HG02981 (cell line): ENCODE measurements at regions not wholly inside any gene's neighbourhood (a gene's known extent, or its start where the extent isn't known, plus 50 kb on each side); places are given as distances from the start of the nearest gene placed in this dataset.
"Not testable (repeated sequence)": the region's sequence is repeated elsewhere in the genome, so short reads cannot be mapped to it uniquely, and the experiment has no call there.

Experiments used
- ATAC-seq: cut with Tn5 transposase; IDR thresholded peaks from one replicate; pipeline ENCODE4 v1.9.1; 2021; ENCODE audit warnings: mild to moderate bottlenecking, moderate library complexity; ENCODE audit not compliant: unreplicated experiment

- no peak for ATAC-seq
These were observed 79.5 kb upstream of the PICALM start for GRCh38 chr11:86148345-86148747.

DNA sequence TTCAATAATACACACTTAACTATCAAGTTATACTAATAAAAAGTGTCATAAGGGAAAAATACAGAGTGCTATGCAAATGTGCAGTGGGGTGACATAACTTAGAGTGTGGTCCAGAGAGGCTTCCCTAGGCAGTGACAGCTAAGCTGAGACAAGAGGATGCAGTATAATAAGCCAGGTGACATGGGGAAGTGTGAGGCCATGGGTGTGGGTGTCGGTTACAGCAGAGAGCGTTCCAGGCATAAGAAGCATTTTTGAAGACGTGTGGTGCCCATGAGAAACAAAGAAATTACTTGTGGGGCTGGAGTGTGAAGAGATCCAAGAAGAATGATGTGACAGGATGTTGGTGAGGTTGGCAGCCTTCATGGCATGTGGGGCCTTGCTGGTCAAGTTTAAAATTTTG lies 78.1 kb upstream of the PICALM start:
- no peak for ATAC-seq

GRCh38 chr11:86145439-86146156 lies 76.7 kb upstream of the PICALM start:
- ATAC-seq, result peak; percentile 38

DNA sequence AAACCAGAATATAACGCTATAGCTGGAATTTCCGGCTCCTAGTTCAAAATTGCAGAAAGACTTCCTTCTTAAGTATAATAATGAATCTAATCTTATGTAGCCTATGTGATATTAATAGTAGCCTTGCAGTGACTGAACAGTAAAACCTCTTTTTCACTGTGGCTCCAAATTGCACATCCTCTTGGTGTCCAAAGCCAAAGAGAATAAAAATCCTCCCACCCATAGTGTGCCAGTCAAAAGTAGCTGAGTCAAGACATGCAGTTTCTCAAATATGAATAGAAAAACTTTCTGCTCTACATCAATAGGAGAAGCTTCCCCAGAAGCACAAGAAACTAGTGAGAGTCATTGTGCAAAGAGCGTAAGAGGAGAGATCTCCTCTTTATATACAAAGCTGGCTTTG lies 76.0 kb upstream of the PICALM start:
- ATAC-seq, result no peak

- ATAC-seq, result not testable (repeated sequence)
These were observed 75.2 kb upstream of the PICALM start for GRCh38 chr11:86144087-86144486.

DNA sequence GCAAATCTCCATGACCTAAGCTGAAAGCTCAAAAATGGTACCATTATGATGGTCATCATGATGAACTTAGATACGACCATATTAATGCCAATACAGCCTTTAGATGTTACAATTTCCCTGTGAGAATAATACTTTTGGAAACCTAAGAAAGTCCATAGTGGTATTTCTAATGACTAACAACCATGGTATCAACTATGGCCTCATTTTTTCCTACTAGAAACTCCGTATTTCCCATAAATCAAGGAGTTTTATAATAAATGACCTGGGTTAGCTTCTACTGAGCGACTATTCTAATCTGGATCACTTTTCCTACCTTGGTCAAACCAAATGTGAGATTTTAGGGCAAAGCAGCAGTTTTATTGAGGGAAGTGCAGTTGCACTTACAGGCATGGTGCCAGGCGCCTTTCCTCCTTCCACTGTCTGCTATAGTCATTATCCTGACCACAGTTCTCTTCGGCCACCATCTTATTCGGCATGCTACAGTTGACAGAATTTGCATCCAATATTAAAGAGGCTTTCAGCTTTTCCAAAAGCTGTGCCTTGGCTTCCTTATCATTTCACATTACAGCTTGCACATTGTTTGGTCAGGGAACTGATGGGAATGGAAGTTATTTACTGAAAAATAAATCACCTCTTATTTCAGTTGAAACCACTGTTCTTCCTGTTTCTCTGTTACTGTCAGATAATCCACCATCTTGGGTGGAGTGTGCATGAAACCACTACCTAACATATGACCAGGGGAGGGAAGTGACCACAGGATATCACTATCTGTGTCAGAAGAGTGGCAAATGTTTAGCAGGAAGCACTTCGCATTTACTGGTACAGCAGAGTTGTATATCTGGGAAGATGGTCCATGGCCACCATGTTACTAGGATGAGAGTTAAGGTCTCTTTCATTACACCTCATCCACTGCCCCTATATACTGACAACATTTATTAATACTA lies 74.5 kb upstream of the PICALM start:
- peak; percentile 47 for ATAC-seq

- ATAC-seq, result no peak
These were observed 73.3 kb upstream of the PICALM start for GRCh38 chr11:86142170-86142569.

GRCh38 chr11:86141727-86142126 lies 72.8 kb upstream of the PICALM start:
- no peak for ATAC-seq

DNA sequence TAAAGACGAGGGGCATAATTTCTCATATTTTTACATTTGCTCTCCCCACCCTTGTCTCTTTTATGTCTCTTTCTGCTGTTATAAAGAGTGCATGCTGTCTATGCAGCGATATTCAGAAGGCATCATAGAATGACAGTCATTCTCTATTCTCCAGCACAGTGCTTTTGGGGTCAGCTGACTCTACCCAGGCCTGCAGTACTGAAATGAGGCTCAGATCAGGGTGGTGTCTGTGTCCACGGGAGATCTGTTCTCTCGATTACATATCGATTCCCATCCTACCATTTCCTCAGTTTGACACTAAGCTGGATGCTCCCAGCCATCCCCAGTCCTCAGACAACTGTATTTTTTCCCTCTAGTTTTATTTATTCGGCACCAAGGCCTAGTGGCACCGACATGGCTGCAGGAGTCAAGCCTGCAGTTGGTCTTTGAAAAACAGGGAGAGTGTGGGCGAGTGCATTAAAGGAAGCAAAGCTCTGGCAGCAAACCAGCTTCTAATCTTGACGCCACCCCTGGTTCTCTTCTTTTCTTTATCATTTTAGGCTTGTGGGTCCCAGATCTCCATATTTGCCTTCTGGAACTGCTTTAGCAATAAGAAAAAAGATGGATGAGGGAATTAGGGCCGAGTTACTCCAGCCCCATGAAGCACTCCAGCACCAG lies 71.6 kb upstream of the PICALM start:
- no peak for ATAC-seq

GRCh38 chr11:86138958-86139357 lies 70.1 kb upstream of the PICALM start:
- peak; percentile 66 for ATAC-seq

DNA sequence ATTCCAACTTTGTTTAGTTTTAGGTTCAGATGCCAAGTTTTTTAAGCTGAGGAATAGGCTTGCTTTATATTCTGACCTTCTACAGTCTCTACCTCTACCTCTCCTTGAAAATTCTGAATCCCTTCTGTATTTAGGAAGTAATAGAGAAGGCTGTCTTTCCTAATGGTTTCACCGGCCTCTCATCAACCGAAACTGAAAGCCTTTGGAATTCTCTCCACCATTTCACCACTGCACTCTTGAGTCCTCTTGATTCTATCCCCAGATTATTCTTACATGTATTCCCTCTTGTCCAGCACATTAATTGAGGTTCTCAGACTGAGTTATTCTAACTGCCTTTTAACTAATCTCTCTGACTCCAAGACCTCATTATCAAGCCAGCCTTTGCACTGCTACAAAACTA lies 67.7 kb upstream of the PICALM start:
- no peak for ATAC-seq

DNA sequence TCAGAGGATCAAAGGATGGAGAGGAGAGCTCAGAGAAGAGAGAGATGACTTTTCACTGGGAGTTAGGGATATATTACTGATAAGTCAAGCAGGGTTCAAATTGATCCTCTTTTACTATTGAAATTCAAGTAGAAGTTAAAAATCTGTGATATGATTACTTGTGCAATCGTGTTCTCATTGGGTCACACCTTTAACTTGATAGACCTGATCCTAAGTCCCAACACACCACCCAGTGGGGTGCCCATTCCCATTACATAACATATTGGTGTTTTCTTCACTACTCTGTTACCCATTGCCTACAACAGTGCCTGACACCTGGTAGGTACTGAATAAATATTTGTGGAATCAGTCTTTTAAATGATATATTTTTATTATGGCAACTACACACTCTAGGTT lies 66.4 kb upstream of the PICALM start:
- ATAC-seq, result no peak

DNA sequence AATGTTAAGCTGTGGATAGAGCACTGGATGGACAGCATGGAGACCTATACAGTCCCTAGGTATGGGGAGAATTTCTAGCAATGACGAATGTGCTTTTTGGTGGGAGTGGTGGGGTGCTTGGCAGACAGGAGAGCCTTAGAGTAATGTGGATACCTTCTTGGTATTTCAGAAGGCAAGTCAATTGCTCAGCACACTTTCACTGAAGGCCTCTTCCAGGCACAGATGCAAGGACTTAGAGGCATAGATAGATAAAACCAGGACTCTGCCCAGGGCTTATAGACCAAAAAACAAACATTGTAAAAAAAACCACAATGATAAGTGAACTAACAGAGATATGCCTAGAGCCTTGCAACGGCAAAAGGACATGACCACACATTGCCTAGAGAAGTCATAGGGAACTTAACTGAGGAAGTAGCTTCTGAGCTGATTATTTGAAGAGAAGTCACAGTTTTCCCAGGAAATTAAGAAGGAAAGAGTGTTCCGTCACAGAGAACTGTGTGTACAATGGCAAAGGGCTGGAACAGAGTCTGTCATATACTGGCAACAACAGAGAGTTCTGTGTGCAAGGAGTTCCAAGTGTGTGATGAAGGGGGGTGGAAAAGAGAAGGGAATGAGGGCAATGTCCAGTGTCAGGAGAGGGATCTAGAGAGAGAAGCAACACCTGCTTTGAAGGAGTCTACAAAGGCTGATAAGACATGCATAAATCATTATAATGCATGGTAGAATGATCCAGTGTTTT lies 65.9 kb upstream of the PICALM start:
- no peak for ATAC-seq

GRCh38 chr11:86132667-86133249 lies 63.9 kb upstream of the PICALM start:
- ATAC-seq, result no peak

- ATAC-seq, result no peak
These were observed 61.1 kb upstream of the PICALM start for GRCh38 chr11:86129740-86130540.

GRCh38 chr11:86128914-86129313 lies 60.0 kb upstream of the PICALM start:
- no peak for ATAC-seq

- no peak for ATAC-seq
These were observed 58.0 kb upstream of the PICALM start for GRCh38 chr11:86126862-86127261.

- ATAC-seq, result peak; percentile 49
These were observed 55.7 kb upstream of the PICALM start for GRCh38 chr11:86124251-86125233.

GRCh38 chr11:86122773-86123172 lies 53.9 kb upstream of the PICALM start:
- ATAC-seq, result no peak
